PFSK-1 (cell line): ENCODE measurements at regions not wholly inside any gene's neighbourhood (a gene's known extent, or its start where the extent isn't known, plus 50 kb on each side); places are given as distances from the start of the nearest gene placed in this dataset.

ENCODE experiments used
- FOXP2 ChIP-seq: optimal IDR thresholded peaks from 2 replicates; pipeline ENCODE3; 2011; ENCODE audit warnings: borderline replicate concordance, control low read depth, inconsistent platforms; ENCODE audit not compliant: insufficient read depth; ENCODE audit errors: extremely low read length, extremely low read depth
- POLR2AphosphoS5 ChIP-seq: IDR thresholded peaks from 2 replicates; pipeline ENCODE4 v1.6.1; 2012; ENCODE audit warnings: low read depth, mild to moderate bottlenecking, control low read depth, low read length, moderate library complexity
- REST ChIP-seq, 2 experiments: IDR thresholded peaks; 2 replicates each; pipeline versions ENCODE4 v1.6.1 to v1.8.0; 2011 to 2012; ENCODE audit warnings: low read depth in 2 of 2, low read length in 2 of 2, control low read depth in 1 of 2, inconsistent platforms in 1 of 2, mild to moderate bottlenecking in 1 of 2, moderate library complexity in 1 of 2; ENCODE audit not compliant: insufficient read depth in 1 of 2
- SIN3A ChIP-seq: IDR thresholded peaks from 2 replicates; pipeline ENCODE4 v1.6.1; 2012; ENCODE audit warnings: mild to moderate bottlenecking, low read length, moderate library complexity, borderline replicate concordance; ENCODE audit not compliant: insufficient read depth
- TAF1 ChIP-seq: IDR thresholded peaks from 2 replicates; pipeline ENCODE4 v1.6.1; 2012; ENCODE audit warnings: low read length, control low read depth, borderline replicate concordance; ENCODE audit not compliant: insufficient read depth

GRCh38 chr2:240301256-240301795 lies 134.1 kb upstream of the GPC1 start:
- no peak for TF ChIP-seq SIN3A
- no peak for TF ChIP-seq TAF1

GRCh38 chr2:240302041-240302440 lies 133.4 kb upstream of the GPC1 start:
- no peak for TF ChIP-seq SIN3A
- TF ChIP-seq FOXP2, result no peak
- TF ChIP-seq POLR2AphosphoS5, result no peak
- no peak for TF ChIP-seq REST (IDR thresholded peaks at IDR 0.05; ENCODE audit: insufficient read depth in 1 of 2, low read depth in 2 of 2, low read length in 2 of 2)
- no peak for TF ChIP-seq TAF1

- no peak for TF ChIP-seq TAF1
- TF ChIP-seq POLR2AphosphoS5, result no peak
- TF ChIP-seq SIN3A, result no peak
- TF ChIP-seq FOXP2, result no peak
- no peak for TF ChIP-seq REST (IDR thresholded peaks at IDR 0.05; ENCODE audit: insufficient read depth in 1 of 2, low read depth in 2 of 2, low read length in 2 of 2)
Observed at GRCh38 chr2:240302933-240303595, 132.4 kb upstream of the GPC1 start.

- no peak for TF ChIP-seq REST (IDR thresholded peaks at IDR 0.05; ENCODE audit: insufficient read depth in 1 of 2, low read depth in 2 of 2, low read length in 2 of 2)
Observed at GRCh38 chr2:240303896-240304745, 131.3 kb upstream of the GPC1 start.

- no peak for TF ChIP-seq SIN3A
- no peak for TF ChIP-seq POLR2AphosphoS5
- no peak for TF ChIP-seq REST (IDR thresholded peaks at IDR 0.05; ENCODE audit: insufficient read depth in 1 of 2, low read depth in 2 of 2, low read length in 2 of 2)
- no peak for TF ChIP-seq FOXP2
- no peak for TF ChIP-seq TAF1
Observed at GRCh38 chr2:240304746-240305161, 130.7 kb upstream of the GPC1 start.
